ENCODE measurements at regions not wholly inside any gene's neighbourhood (a gene's known extent, or its start where the extent isn't known, plus 50 kb on each side); places are given as distances from the start of the nearest gene placed in this dataset.

DNA sequence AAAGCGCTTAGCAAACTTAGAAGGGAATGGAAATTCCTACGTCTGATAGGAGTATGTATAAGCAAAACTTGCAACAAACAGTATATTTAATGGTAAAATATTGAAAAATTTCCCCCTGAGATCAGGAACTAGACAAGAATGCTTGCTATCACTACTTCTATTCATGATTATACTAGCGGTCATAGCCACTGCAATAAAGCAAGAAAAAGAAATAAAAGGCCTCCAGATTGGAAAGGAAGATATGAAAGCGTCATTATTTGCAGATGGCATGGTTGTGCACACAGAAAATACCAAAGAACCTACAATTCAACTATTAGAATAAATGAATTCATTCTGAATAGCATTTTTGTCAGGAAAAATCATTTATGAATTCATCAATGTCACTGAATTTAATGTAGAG, 87.2 kb upstream of the BCOR start:
- H3K9me3 Mint-ChIP-seq (ENCODE audit: insufficient read depth): peaks cover 2% of the 10 kb centered on the region
- Histone ChIP-seq H2AFZ (ENCODE audit: insufficient read depth, low read depth, low read length, poor library complexity, severe bottlenecking) (no peak overlapping the region), H3K9ac (ENCODE audit: low read length) (no peak overlapping the region), H3K4me2 (replicated peaks; ENCODE audit: low read depth, low read length, poor library complexity, severe bottlenecking) (no peak overlapping the region), H3K4me3 (ENCODE audit: control extremely low read depth in 1 of 5, extremely low read depth in 1 of 5, insufficient read depth in 1 of 5, low read depth in 2 of 5, low read length in 4 of 5) (no peak overlapping the region), H4K20me1 (ENCODE audit: control insufficient read depth, insufficient read depth, low read length, poor library complexity, severe bottlenecking) (no peaks in the 10 kb centered on the region), H3K4me1 (ENCODE audit: control insufficient read depth in 2 of 2, insufficient read depth in 2 of 2, low read length in 2 of 2) (no peaks in the 10 kb centered on the region), H3K36me3 (replicated peaks in 1 of 2; ENCODE audit: control extremely low read depth in 1 of 2, control insufficient read depth in 1 of 2, extremely low read depth in 1 of 2, insufficient read depth in 2 of 2, low read length in 1 of 2) (no peaks in the 10 kb centered on the region), H3K27me3 (replicated peaks in 1 of 4; ENCODE audit: control extremely low read depth in 1 of 4, control insufficient read depth in 3 of 4, insufficient read depth in 4 of 4, low read length in 3 of 4) (no peaks in the 10 kb centered on the region), H3K9me3 (ENCODE audit: control extremely low read depth in 1 of 3, control insufficient read depth in 2 of 3, insufficient read depth in 1 of 3, low read length in 2 of 3) (peaks cover 0 to 4% (median 3%) of the 10 kb centered on the region in 3 donors), H3K27ac (ENCODE audit: low read length in 2 of 2) (no peak overlapping the region), H3K79me2 (ENCODE audit: control insufficient read depth, insufficient read depth, low read length) (no peaks in the 10 kb centered on the region)
- DNase-seq: no peak
- no peaks in the 10 kb centered on the region for H3K27me3 Mint-ChIP-seq
- no peak overlapping the region for H3K27ac Mint-ChIP-seq
- intact Hi-C loops (cut with micrococcal nuclease): no loop called here
- no CpG with 5 or more reads among the region's 4 CpGs for WGBS (ENCODE audit: insufficient coverage)
- CTCF ChIA-PET: interaction anchor here (0.6 kb wide), 1 partner anchor 8 kb away, joined by 3 read pairs; no protein-coding TSS in a partner anchor
- peaks cover 8% of the 10 kb centered on the region for H3K4me1 Mint-ChIP-seq
- no peak for ATAC-seq (ENCODE audit: low read depth)
- POLR2A ChIA-PET: interaction anchor here (1.1 kb wide), 1 partner anchor 15 kb away, joined by 3 read pairs; no protein-coding TSS in a partner anchor
- TF ChIP-seq, protein P1, sequence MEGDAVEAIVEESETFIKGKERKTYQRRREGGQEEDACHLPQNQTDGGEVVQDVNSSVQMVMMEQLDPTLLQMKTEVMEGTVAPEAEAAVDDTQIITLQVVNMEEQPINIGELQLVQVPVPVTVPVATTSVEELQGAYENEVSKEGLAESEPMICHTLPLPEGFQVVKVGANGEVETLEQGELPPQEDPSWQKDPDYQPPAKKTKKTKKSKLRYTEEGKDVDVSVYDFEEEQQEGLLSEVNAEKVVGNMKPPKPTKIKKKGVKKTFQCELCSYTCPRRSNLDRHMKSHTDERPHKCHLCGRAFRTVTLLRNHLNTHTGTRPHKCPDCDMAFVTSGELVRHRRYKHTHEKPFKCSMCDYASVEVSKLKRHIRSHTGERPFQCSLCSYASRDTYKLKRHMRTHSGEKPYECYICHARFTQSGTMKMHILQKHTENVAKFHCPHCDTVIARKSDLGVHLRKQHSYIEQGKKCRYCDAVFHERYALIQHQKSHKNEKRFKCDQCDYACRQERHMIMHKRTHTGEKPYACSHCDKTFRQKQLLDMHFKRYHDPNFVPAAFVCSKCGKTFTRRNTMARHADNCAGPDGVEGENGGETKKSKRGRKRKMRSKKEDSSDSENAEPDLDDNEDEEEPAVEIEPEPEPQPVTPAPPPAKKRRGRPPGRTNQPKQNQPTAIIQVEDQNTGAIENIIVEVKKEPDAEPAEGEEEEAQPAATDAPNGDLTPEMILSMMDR (IDR thresholded peaks at IDR 0.05): no peak
- no peak for TF ChIP-seq EZH2 (IDR thresholded peaks at IDR 0.05; ENCODE audit: borderline replicate concordance, insufficient read depth, low read depth, low read length, poor library complexity, severe bottlenecking)
- H3K4me3 Mint-ChIP-seq: no peak overlapping the region

DNA sequence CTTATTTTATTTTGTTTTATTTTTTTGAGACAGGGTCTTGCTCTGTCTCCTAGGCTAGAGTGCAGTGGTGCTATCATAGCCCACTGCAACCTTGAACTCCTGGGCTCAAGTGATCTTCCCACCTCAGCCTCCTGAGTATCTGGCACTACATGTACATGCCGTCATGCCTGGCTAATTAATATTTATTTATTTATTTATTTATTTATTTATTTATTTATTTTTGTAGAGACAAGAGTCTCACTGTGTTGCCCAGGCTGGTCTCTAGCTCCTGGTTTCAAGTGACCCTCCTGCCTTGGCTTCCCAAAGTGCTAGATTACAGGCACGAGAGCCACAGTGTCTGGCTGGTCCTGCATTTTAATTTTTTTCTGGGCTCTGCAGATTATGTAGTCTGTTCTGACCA, 84.9 kb upstream of the BCOR start:
- no peak for ATAC-seq (ENCODE audit: low read depth)
- Mint-ChIP-seq H3K4me1 (peaks cover 17% of the 10 kb centered on the region), H3K9me3 (ENCODE audit: insufficient read depth) (peaks cover 2% of the 10 kb centered on the region), H3K27ac (no peak overlapping the region), H3K4me3 (no peak overlapping the region), H3K27me3 (no peaks in the 10 kb centered on the region)
- no peak overlapping the region for H3K4me2 ChIP-seq (replicated peaks; ENCODE audit: low read depth, low read length, poor library complexity, severe bottlenecking)
- ChIA-PET CTCF (no interaction called here), POLR2A (no interaction called here)
- DNase-seq: no peak
- intact Hi-C loops (cut with micrococcal nuclease): no loop called here
- no CpG with 5 or more reads among the region's 2 CpGs for WGBS (ENCODE audit: insufficient coverage)
- H3K4me3 ChIP-seq (ENCODE audit: control extremely low read depth in 1 of 5, extremely low read depth in 1 of 5, insufficient read depth in 1 of 5, low read depth in 2 of 5, low read length in 4 of 5): no peak overlapping the region
- H3K36me3 ChIP-seq (replicated peaks in 1 of 2; ENCODE audit: control extremely low read depth in 1 of 2, control insufficient read depth in 1 of 2, extremely low read depth in 1 of 2, insufficient read depth in 2 of 2, low read length in 1 of 2): no peaks in the 10 kb centered on the region
- H3K4me1 ChIP-seq (ENCODE audit: control insufficient read depth in 2 of 2, insufficient read depth in 2 of 2, low read length in 2 of 2): peaks cover 12 to 16% of the 10 kb centered on the region in 2 donors
- no peak overlapping the region for H3K9ac ChIP-seq (ENCODE audit: low read length)
- H3K27me3 ChIP-seq (replicated peaks in 1 of 4; ENCODE audit: control extremely low read depth in 1 of 4, control insufficient read depth in 3 of 4, insufficient read depth in 4 of 4, low read length in 3 of 4): no peaks in the 10 kb centered on the region
- no peak overlapping the region for H2AFZ ChIP-seq (ENCODE audit: insufficient read depth, low read depth, low read length, poor library complexity, severe bottlenecking)
- no peaks in the 10 kb centered on the region for H3K79me2 ChIP-seq (ENCODE audit: control insufficient read depth, insufficient read depth, low read length)
- no peaks in the 10 kb centered on the region for H4K20me1 ChIP-seq (ENCODE audit: control insufficient read depth, insufficient read depth, low read length, poor library complexity, severe bottlenecking)
- TF ChIP-seq, protein P1 (IDR thresholded peaks at IDR 0.05): no peak
- TF ChIP-seq EZH2 (IDR thresholded peaks at IDR 0.05; ENCODE audit: borderline replicate concordance, insufficient read depth, low read depth, low read length, poor library complexity, severe bottlenecking): no peak
- no peak overlapping the region for H3K27ac ChIP-seq (ENCODE audit: low read length in 2 of 2)
- peaks cover 0 to 4% (median 3%) of the 10 kb centered on the region in 3 donors for H3K9me3 ChIP-seq (ENCODE audit: control extremely low read depth in 1 of 3, control insufficient read depth in 2 of 3, insufficient read depth in 1 of 3, low read length in 2 of 3)
